Panc1 (cell line): ENCODE measurements at regions not wholly inside any gene's neighbourhood (a gene's known extent, or its start where the extent isn't known, plus 50 kb on each side); places are given as distances from the start of the nearest gene placed in this dataset.

ENCODE experiments used
- ATAC-seq: fragments of 200-7000 bp; cut with Tn5 transposase; 2 replicates; pipeline ENCODE4 v1.9.1; 2020; ENCODE audit warnings: mild to moderate bottlenecking, moderate library complexity
- BruUV-seq: library from RNA; stranded (reverse); fragments of 400-500 nt; replicated peaks from 2 replicates; lab custom pipeline; 2021; lab: Mats Ljungman, UMichigan
- CTCF ChIA-PET: fragments of 300-600 bp; sonication (Branson Sonifier 250); formaldehyde crosslinking; loops from one replicate; lab custom pipeline; 2022; ENCODE audit warnings: antibody characterized with exemption; lab: Charles Lee
- POLR2A ChIA-PET: fragments of 300-600 bp; sonication (Branson Sonifier 250); formaldehyde crosslinking; loops from one replicate; lab custom pipeline; 2022; ENCODE audit warnings: antibody characterized with exemption; lab: Charles Lee
- DNase-seq: peaks from one replicate; pipeline ENCODE4 v3.0.0-alpha.2; 2010; ENCODE audit warnings: low read depth, low spot score
- H3K27ac ChIP-seq: 2 replicates; pipeline ENCODE4 v1.5.1; 2011; ENCODE audit warnings: mild to moderate bottlenecking, low read length, inconsistent platforms
- H3K27me3 ChIP-seq: fragments of 200-500 bp; sonication (Bioruptor generic); 2 replicates; pipeline ENCODE4 v1.6.0; 2014; ENCODE audit warnings: low read length, inconsistent platforms; ENCODE audit not compliant: control insufficient read depth, insufficient read depth
- H3K36me3 ChIP-seq: fragments of 200-500 bp; sonication (Bioruptor generic); 2 replicates; pipeline ENCODE4 v1.5.1; 2014; ENCODE audit warnings: inconsistent platforms, mild to moderate bottlenecking, low read length, moderate library complexity; ENCODE audit not compliant: control insufficient read depth, insufficient read depth
- H3K4me1 ChIP-seq: 2 replicates; pipeline ENCODE4 v1.5.1; 2011; ENCODE audit warnings: inconsistent platforms, mild to moderate bottlenecking, low read length, moderate library complexity; ENCODE audit not compliant: control insufficient read depth, insufficient read depth
- H3K4me3 ChIP-seq, 2 experiments: 2 replicates each; pipeline ENCODE4 v1.5.1; 2011 to 2012; ENCODE audit warnings: low read depth in 2 of 2, low read length in 2 of 2, mild to moderate bottlenecking in 2 of 2, inconsistent platforms in 1 of 2, moderate library complexity in 1 of 2
- H3K9me3 ChIP-seq: fragments of 200-500 bp; sonication (Bioruptor generic); 2 replicates; pipeline ENCODE4 v1.5.1; 2014; ENCODE audit warnings: low read depth, mild to moderate bottlenecking, inconsistent platforms, low read length, moderate library complexity; ENCODE audit not compliant: control insufficient read depth, insufficient read depth
- POLR2AphosphoS5 ChIP-seq: IDR thresholded peaks from 2 replicates; pipeline ENCODE4 v1.6.1; 2012; ENCODE audit warnings: mild to moderate bottlenecking, low read depth, low read length, moderate library complexity
- SIN3A ChIP-seq: IDR thresholded peaks from 2 replicates; pipeline ENCODE4 v1.6.1; 2012; ENCODE audit warnings: low read depth, mild to moderate bottlenecking, low read length, moderate library complexity, borderline replicate concordance; ENCODE audit not compliant: insufficient read depth
- TCF7L2 ChIP-seq: IDR thresholded peaks from 2 replicates; pipeline ENCODE4 v1.6.1; 2011; ENCODE audit warnings: mild to moderate bottlenecking, low read depth, low read length, inconsistent platforms
- in situ Hi-C: cut with HindIII; loops from 2 replicates; pipeline ENCODE4 v1.10.0; 2016; ENCODE audit warnings: low sequenced_read_pairs, low pct_unique_long_range_greater_than_20kb
- intact Hi-C: fragments of 100-400 bp; cut with micrococcal nuclease; formaldehyde crosslinking; loops from one replicate; pipeline ENCODE4 v1.10.0; 2022; ENCODE audit not compliant: unreplicated experiment
- TF ChIP-seq, protein P1 (sequence below), 2 experiments: IDR thresholded peaks; 2 replicates each; pipeline ENCODE4 v1.6.1; 2011 to 2012; ENCODE audit warnings: low read depth in 2 of 2, control low read depth in 1 of 2, low read length in 1 of 2, mild to moderate bottlenecking in 1 of 2, moderate library complexity in 1 of 2; ENCODE audit not compliant: insufficient read depth in 1 of 2
- TF ChIP-seq, protein P2 (sequence below): fragments of 450-650 bp; IDR thresholded peaks from 2 replicates; pipeline ENCODE4 v1.5.1; 2017; ENCODE audit warnings: mild to moderate bottlenecking

DNA sequence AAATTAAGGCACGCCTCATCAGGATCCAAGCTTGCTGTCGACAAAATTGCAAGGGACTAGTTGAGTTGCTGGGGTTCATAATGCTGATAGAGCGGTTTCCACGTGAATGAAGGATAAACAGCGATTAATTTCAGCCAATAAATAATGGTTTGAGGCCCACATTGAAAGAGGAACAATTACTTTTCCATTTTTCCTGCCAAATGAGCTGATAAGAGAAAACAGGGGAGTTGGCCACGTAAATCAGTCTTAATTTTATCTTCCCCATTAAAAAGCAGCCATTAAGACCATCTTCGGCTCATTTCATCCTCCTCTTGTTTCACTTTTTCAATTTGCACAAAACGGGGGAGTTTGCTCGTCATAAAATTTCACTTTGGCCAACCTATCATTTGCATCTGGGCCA, 235.5 kb upstream of the RRP15 start:
- TF ChIP-seq SIN3A (no peak), POLR2AphosphoS5 (no peak), TCF7L2 (no peak)
- TF ChIP-seq, protein P1, sequence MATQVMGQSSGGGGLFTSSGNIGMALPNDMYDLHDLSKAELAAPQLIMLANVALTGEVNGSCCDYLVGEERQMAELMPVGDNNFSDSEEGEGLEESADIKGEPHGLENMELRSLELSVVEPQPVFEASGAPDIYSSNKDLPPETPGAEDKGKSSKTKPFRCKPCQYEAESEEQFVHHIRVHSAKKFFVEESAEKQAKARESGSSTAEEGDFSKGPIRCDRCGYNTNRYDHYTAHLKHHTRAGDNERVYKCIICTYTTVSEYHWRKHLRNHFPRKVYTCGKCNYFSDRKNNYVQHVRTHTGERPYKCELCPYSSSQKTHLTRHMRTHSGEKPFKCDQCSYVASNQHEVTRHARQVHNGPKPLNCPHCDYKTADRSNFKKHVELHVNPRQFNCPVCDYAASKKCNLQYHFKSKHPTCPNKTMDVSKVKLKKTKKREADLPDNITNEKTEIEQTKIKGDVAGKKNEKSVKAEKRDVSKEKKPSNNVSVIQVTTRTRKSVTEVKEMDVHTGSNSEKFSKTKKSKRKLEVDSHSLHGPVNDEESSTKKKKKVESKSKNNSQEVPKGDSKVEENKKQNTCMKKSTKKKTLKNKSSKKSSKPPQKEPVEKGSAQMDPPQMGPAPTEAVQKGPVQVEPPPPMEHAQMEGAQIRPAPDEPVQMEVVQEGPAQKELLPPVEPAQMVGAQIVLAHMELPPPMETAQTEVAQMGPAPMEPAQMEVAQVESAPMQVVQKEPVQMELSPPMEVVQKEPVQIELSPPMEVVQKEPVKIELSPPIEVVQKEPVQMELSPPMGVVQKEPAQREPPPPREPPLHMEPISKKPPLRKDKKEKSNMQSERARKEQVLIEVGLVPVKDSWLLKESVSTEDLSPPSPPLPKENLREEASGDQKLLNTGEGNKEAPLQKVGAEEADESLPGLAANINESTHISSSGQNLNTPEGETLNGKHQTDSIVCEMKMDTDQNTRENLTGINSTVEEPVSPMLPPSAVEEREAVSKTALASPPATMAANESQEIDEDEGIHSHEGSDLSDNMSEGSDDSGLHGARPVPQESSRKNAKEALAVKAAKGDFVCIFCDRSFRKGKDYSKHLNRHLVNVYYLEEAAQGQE (IDR thresholded peaks at IDR 0.05; ENCODE audit: insufficient read depth in 1 of 2, low read depth in 2 of 2, low read length in 1 of 2), result no peak
- TF ChIP-seq, protein P2, sequence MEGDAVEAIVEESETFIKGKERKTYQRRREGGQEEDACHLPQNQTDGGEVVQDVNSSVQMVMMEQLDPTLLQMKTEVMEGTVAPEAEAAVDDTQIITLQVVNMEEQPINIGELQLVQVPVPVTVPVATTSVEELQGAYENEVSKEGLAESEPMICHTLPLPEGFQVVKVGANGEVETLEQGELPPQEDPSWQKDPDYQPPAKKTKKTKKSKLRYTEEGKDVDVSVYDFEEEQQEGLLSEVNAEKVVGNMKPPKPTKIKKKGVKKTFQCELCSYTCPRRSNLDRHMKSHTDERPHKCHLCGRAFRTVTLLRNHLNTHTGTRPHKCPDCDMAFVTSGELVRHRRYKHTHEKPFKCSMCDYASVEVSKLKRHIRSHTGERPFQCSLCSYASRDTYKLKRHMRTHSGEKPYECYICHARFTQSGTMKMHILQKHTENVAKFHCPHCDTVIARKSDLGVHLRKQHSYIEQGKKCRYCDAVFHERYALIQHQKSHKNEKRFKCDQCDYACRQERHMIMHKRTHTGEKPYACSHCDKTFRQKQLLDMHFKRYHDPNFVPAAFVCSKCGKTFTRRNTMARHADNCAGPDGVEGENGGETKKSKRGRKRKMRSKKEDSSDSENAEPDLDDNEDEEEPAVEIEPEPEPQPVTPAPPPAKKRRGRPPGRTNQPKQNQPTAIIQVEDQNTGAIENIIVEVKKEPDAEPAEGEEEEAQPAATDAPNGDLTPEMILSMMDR, result no peak
- CTCF ChIA-PET, result no interaction called here
- H3K36me3 ChIP-seq, result no peaks in the 10 kb centered on the region
- intact Hi-C loops (no loop called here), in situ Hi-C loops (no loop called here)
- DNase-seq, result no peak
- H3K4me3 ChIP-seq, result no peak overlapping the region
- no peaks in the 10 kb centered on the region for H3K4me1 ChIP-seq
- no peaks in the 10 kb centered on the region for H3K27me3 ChIP-seq
- no peak for ATAC-seq
- BruUV-seq, result no TSS peak
- POLR2A ChIA-PET, result no interaction called here
- H3K27ac ChIP-seq, result no peak overlapping the region
- H3K9me3 ChIP-seq, result no peaks in the 10 kb centered on the region

DNA sequence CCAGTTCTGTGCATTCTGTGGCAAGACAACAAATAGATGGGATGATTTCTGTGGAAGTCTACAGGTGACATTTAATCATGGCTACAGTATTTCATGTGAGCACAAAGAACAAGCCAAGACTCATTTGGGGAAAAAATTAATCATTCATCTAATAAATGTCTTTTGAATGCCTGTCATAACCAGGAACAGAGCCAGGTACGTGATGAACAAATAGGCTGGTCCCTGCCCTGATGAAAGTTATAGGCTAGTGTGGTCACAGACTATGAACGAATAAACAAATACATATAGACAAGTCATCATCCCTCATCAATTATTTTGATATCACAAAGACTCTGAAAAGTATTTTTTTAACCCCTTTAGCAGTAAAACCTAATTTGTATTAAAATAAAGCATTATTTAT, 226.4 kb upstream of the RRP15 start:
- TF ChIP-seq TCF7L2 (no peak), POLR2AphosphoS5 (no peak), SIN3A (no peak)
- TF ChIP-seq, protein P2, result no peak
- TF ChIP-seq, protein P1 (IDR thresholded peaks at IDR 0.05; ENCODE audit: insufficient read depth in 1 of 2, low read depth in 2 of 2, low read length in 1 of 2), result no peak
- ATAC-seq (no peak), DNase-seq (no peak)
- no peaks in the 10 kb centered on the region for H3K27me3 ChIP-seq
- H3K36me3 ChIP-seq, result no peaks in the 10 kb centered on the region
- no peaks in the 10 kb centered on the region for H3K9me3 ChIP-seq
- POLR2A ChIA-PET, result no interaction called here
- CTCF ChIA-PET, result no interaction called here
- BruUV-seq, result no TSS peak
- in situ Hi-C loops, result no loop called here
- H3K27ac ChIP-seq, result no peak overlapping the region
- H3K4me3 ChIP-seq, result no peak overlapping the region
- intact Hi-C loops, result no loop called here
- H3K4me1 ChIP-seq, result no peaks in the 10 kb centered on the region
